Adrenal gland (tissue), 9 donors: ENCODE measurements at regions not wholly inside any gene's neighbourhood (a gene's known extent, or its start where the extent isn't known, plus 50 kb on each side); places are given as distances from the start of the nearest gene placed in this dataset.

ENCODE experiments used
- DNase-seq, 7 donors: peaks; one replicate each; pipeline ENCODE4 v3.0.0-alpha.2; 2019 to 2020
- H3K27ac ChIP-seq, 5 donors: fragments of 200-600 bp; sonication (generic) in 4 of 5; 1 replicate in 3 of 5; 2 replicates in 2 of 5; pipeline versions ENCODE4 v1.5.1 to v1.8.0; 2016 to 2020; ENCODE audit warnings: mild to moderate bottlenecking in 1 of 5
- H3K27me3 ChIP-seq: fragments of 200-600 bp; 2 replicates; pipeline ENCODE4 v1.8.0; 2021
- H3K36me3 ChIP-seq, 2 donors: fragments of 200-600 bp; replicated peaks in 1 of 2; 1 replicate in 1 of 2; 2 replicates in 1 of 2; pipeline versions ENCODE4 v1.5.1 to v1.8.0; 2018 to 2022
- H3K4me1 ChIP-seq, 2 donors: fragments of 200-600 bp; replicated peaks in 1 of 2; 1 replicate in 1 of 2; 2 replicates in 1 of 2; pipeline versions ENCODE4 v1.5.1 to v1.8.0; 2018 to 2021
- H3K4me3 ChIP-seq, 4 donors: fragments of 200-600 bp; sonication (generic) in 3 of 4; one replicate each; pipeline ENCODE4 v1.5.1; 2016 to 2018
- H3K9me3 ChIP-seq, 3 donors: fragments of 200-600 bp; sonication (generic) in 1 of 3; replicated peaks in 1 of 3; 1 replicate in 2 of 3; 2 replicates in 1 of 3; pipeline versions ENCODE4 v1.5.1 to v1.8.0; 2016 to 2021
- CTCF ChIP-seq, 6 experiments: fragments of 450-650 bp in 4 of 6; fragments of 200-600 bp in 2 of 6; sonication (generic) in 1 of 6; IDR thresholded peaks; 1 replicate in 5 of 6; 2 replicates in 1 of 6; pipeline versions ENCODE4 v1.5.1 to v1.8.0; 2016 to 2021; ENCODE audit warnings: antibody characterized with exemption in 6 of 6, mild to moderate bottlenecking in 2 of 6, moderate library complexity in 1 of 6
- POLR2A ChIP-seq, 2 donors: fragments of 450-650 bp; IDR thresholded peaks; one replicate each; pipeline ENCODE4 v1.6.1; 2017; ENCODE audit warnings: antibody characterized with exemption in 2 of 2, mild to moderate bottlenecking in 2 of 2, moderate library complexity in 1 of 2
- WGBS, 4 donors: extraction: QIAGEN DNeasy Blood & Tissue Kit in 2 of 4; methylation state at CpG; one replicate each; pipeline versions ENCODE4 v1.1.5 to v1.1.7; 2013 to 2017; 5-methylcytosine and 5-hydroxymethylcytosine counted together
- intact Hi-C, 2 donors: fragments of 100-400 bp; cut with DNase I; formaldehyde crosslinking; loops; one replicate each; pipeline versions ENCODE4 v1.14.1 to v1.15.0; 2022 to 2023
- donor health status: healthy with polysubstance abuse.
- donor health status: Bipolar disorder and iron deficiency.
- donor health status: DM: yes; HTN: yes; CAD: no.
- donor health status: DM: no; HTN: no; CAD: no.
- donor health status: DM: no; HTN: no; CAD: no.

- Histone ChIP-seq H3K27me3 (no peaks in the 10 kb centered on the region), H3K4me1 (no peaks in the 10 kb centered on the region), H3K36me3 (no peaks in the 10 kb centered on the region), H3K27ac (no peak overlapping the region), H3K4me3 (no peak overlapping the region), H3K9me3 (no peaks in the 10 kb centered on the region)
- WGBS, 4 donors = 73 to 87% (median 79%) methylated on average over 4 of the region's 4 CpGs
- no peak for DNase-seq
- intact Hi-C loops = no loop called here
- no peak for TF ChIP-seq CTCF (IDR thresholded peaks at IDR 0.05)
- no peak for TF ChIP-seq POLR2A (IDR thresholded peaks at IDR 0.05)
Measured at GRCh38 chr21:31483146-31483545, 139.1 kb upstream of the TIAM1 start.

GRCh38 chr21:31482460-31482859 lies 138.4 kb upstream of the TIAM1 start:
- no peak overlapping the region for H3K27ac ChIP-seq
- H3K9me3 ChIP-seq = no peaks in the 10 kb centered on the region
- TF ChIP-seq CTCF (IDR thresholded peaks at IDR 0.05) (no peak), POLR2A (IDR thresholded peaks at IDR 0.05) (no peak)
- H3K27me3 ChIP-seq = no peaks in the 10 kb centered on the region
- no peak overlapping the region for H3K4me3 ChIP-seq
- no peaks in the 10 kb centered on the region for H3K4me1 ChIP-seq
- intact Hi-C loops = no loop called here
- H3K36me3 ChIP-seq = no peaks in the 10 kb centered on the region
- no peak for DNase-seq
- 87 to 95% (median 91%) methylated on average over 5 of the region's 5 CpGs for WGBS, 4 donors

- no peaks in the 10 kb centered on the region for H3K4me1 ChIP-seq
- H3K36me3 ChIP-seq = no peaks in the 10 kb centered on the region
- TF ChIP-seq CTCF (IDR thresholded peaks at IDR 0.05) (no peak), POLR2A (IDR thresholded peaks at IDR 0.05) (no peak)
- no peak overlapping the region for H3K27ac ChIP-seq
- intact Hi-C loops = no loop called here
- H3K27me3 ChIP-seq = no peaks in the 10 kb centered on the region
- H3K4me3 ChIP-seq = no peak overlapping the region
- H3K9me3 ChIP-seq = no peaks in the 10 kb centered on the region
- no peak for DNase-seq
- 41 to 57% (median 50%) methylated on average over 1 of the region's 1 CpG for WGBS, 4 donors
Measured at GRCh38 chr21:31480228-31480627, 136.2 kb upstream of the TIAM1 start.

GRCh38 chr21:31479714-31480113 lies 135.7 kb upstream of the TIAM1 start:
- H3K4me3 ChIP-seq = no peak overlapping the region
- no peaks in the 10 kb centered on the region for H3K4me1 ChIP-seq
- DNase-seq = no peak
- no peaks in the 10 kb centered on the region for H3K9me3 ChIP-seq
- TF ChIP-seq POLR2A (IDR thresholded peaks at IDR 0.05) (no peak), CTCF (IDR thresholded peaks at IDR 0.05) (no peak)
- WGBS, 4 donors = 74 to 85% (median 81%) methylated on average over 6 of the region's 6 CpGs
- intact Hi-C loops = no loop called here
- H3K27me3 ChIP-seq = no peaks in the 10 kb centered on the region
- H3K36me3 ChIP-seq = no peaks in the 10 kb centered on the region
- no peak overlapping the region for H3K27ac ChIP-seq
